OCI-LY3 (cell line): ENCODE measurements at regions not wholly inside any gene's neighbourhood (a gene's known extent, or its start where the extent isn't known, plus 50 kb on each side); places are given as distances from the start of the nearest gene placed in this dataset.

ENCODE experiments used
- EZH2phosphoT487 ChIP-seq: fragments of 200-600 bp; shearing (Covaris generic); IDR thresholded peaks from 2 replicates; pipeline ENCODE4 v1.6.1; 2018; ENCODE audit warnings: antibody characterized with exemption, mixed run types, low read depth
- TF ChIP-seq, protein P1 (sequence below): fragments of 200-600, 300-600 bp; sonication (generic); IDR thresholded peaks from 2 replicates; pipeline ENCODE4 v1.5.1; 2014; ENCODE audit warnings: antibody characterized with exemption, low read length, low read depth

GRCh38 chr2:116435648-116436047, 1378.8 kb upstream of the DDX18 start:
- TF ChIP-seq, protein P1, sequence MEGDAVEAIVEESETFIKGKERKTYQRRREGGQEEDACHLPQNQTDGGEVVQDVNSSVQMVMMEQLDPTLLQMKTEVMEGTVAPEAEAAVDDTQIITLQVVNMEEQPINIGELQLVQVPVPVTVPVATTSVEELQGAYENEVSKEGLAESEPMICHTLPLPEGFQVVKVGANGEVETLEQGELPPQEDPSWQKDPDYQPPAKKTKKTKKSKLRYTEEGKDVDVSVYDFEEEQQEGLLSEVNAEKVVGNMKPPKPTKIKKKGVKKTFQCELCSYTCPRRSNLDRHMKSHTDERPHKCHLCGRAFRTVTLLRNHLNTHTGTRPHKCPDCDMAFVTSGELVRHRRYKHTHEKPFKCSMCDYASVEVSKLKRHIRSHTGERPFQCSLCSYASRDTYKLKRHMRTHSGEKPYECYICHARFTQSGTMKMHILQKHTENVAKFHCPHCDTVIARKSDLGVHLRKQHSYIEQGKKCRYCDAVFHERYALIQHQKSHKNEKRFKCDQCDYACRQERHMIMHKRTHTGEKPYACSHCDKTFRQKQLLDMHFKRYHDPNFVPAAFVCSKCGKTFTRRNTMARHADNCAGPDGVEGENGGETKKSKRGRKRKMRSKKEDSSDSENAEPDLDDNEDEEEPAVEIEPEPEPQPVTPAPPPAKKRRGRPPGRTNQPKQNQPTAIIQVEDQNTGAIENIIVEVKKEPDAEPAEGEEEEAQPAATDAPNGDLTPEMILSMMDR, result peak; percentile 36
- no peak for TF ChIP-seq EZH2phosphoT487
